GM12878 (cell line): ENCODE measurements at regions not wholly inside any gene's neighbourhood (a gene's known extent, or its start where the extent isn't known, plus 50 kb on each side); places are given as distances from the start of the nearest gene placed in this dataset.

Source experiments
- ATAC-seq: fragments of 200-7000 bp; cut with Tn5 transposase; 3 replicates; pipeline ENCODE4 v1.9.1; 2020; ENCODE audit warnings: mild to moderate bottlenecking, moderate library complexity
- BruUV-seq: library from RNA; stranded (reverse); fragments of 400-500 nt; replicated peaks from 2 replicates; lab custom pipeline; 2021; lab: Mats Ljungman, UMichigan
- CTCF ChIA-PET: fragments of 300-600 bp; sonication (Branson Sonifier 250); formaldehyde crosslinking; extraction: SDS; loops from one replicate; lab custom pipeline; 2021; ENCODE audit warnings: inconsistent platforms; lab: Yijun Ruan, JAX
- POLR2A ChIA-PET: fragments of 350-600 bp; formaldehyde crosslinking; extraction: SDS; loops from one replicate; lab custom pipeline; 2021; ENCODE audit warnings: inconsistent platforms; lab: Charles Lee
- RAD21 ChIA-PET: fragments of 300-600 bp; sonication (Branson Sonifier 250); formaldehyde crosslinking; loops from one replicate; lab custom pipeline; 2023; ENCODE audit warnings: antibody characterized with exemption; ENCODE audit not compliant: unreplicated experiment; lab: Charles Lee
- SMC1A ChIA-PET: fragments of 300-600 bp; sonication (Branson Sonifier 250); formaldehyde crosslinking; loops from one replicate; lab custom pipeline; 2023; ENCODE audit not compliant: unreplicated experiment, uncharacterized antibody; lab: Charles Lee
- DNase-seq: peaks from one replicate; pipeline ENCODE4 v3.0.0-alpha.2; 2011; ENCODE audit warnings: low read depth, low spot score
- FAIRE-seq: peaks from 3 replicates; lab custom pipeline; 2011; peaks lifted over from hg19 to GRCh38; lab: Jason Lieb, UNC
- H2AFZ ChIP-seq: 2 replicates; pipeline ENCODE4 v1.6.0; 2011; ENCODE audit warnings: low read depth, low read length, control low read depth; ENCODE audit not compliant: control insufficient read depth
- H3K27ac ChIP-seq: 2 replicates; pipeline ENCODE4 v1.5.1; 2011; ENCODE audit warnings: control low read depth; ENCODE audit not compliant: control insufficient read depth, insufficient read depth
- H3K27me3 ChIP-seq, 2 experiments: replicated peaks in 1 of 2; 2 replicates each; pipeline versions ENCODE4 v1.6.0 to v1.6.1; 2011; ENCODE audit warnings: low read length in 1 of 2; ENCODE audit not compliant: control insufficient read depth in 2 of 2, insufficient read depth in 2 of 2
- H3K36me3 ChIP-seq, 2 experiments: 2 replicates each; pipeline ENCODE4 v1.5.1; 2011; ENCODE audit warnings: low read length in 1 of 2; ENCODE audit not compliant: control insufficient read depth in 2 of 2, insufficient read depth in 2 of 2
- H3K4me1 ChIP-seq: 2 replicates; pipeline ENCODE4 v1.6.1; 2011; ENCODE audit warnings: mild to moderate bottlenecking, low read length, moderate library complexity, mixed read lengths; ENCODE audit not compliant: control insufficient read depth, insufficient read depth
- H3K4me2 ChIP-seq: 2 replicates; pipeline ENCODE4 v1.6.0; 2011; ENCODE audit warnings: control low read depth; ENCODE audit not compliant: control insufficient read depth, insufficient read depth
- H3K4me3 ChIP-seq: fragments of 200-600 bp; sonication (generic); 2 replicates; pipeline ENCODE4 v1.5.1; 2016
- H3K79me2 ChIP-seq: 2 replicates; pipeline ENCODE4 v1.6.0; 2011; ENCODE audit warnings: low read length; ENCODE audit not compliant: control insufficient read depth, insufficient read depth
- H3K9ac ChIP-seq: 2 replicates; pipeline ENCODE4 v1.8.0; 2011; ENCODE audit warnings: low read length, control low read depth, mixed read lengths; ENCODE audit not compliant: control insufficient read depth, insufficient read depth
- H3K9me3 ChIP-seq: replicated peaks from 3 replicates; pipeline ENCODE4 v1.5.1; 2011; ENCODE audit warnings: mild to moderate bottlenecking, low read length; ENCODE audit not compliant: control insufficient read depth, insufficient read depth
- H4K20me1 ChIP-seq: 2 replicates; pipeline ENCODE4 v1.6.0; 2011; ENCODE audit not compliant: control insufficient read depth, insufficient read depth
- BCL3 ChIP-seq: IDR thresholded peaks from 2 replicates; pipeline ENCODE4 v1.6.1; 2011; ENCODE audit warnings: borderline replicate concordance, low read depth, mild to moderate bottlenecking, moderate library complexity, low read length; ENCODE audit not compliant: insufficient read depth, poor library complexity, severe bottlenecking
- CUX1 ChIP-seq: IDR thresholded peaks from 2 replicates; pipeline ENCODE4 v1.6.1; 2012; ENCODE audit warnings: improper control_type of control experiment, low read depth, low read length; ENCODE audit not compliant: insufficient replicate concordance
- E2F8 ChIP-seq: fragments of 450-650 bp; IDR thresholded peaks from 2 replicates; pipeline ENCODE4 v1.6.1; 2018; ENCODE audit warnings: mild to moderate bottlenecking, low read depth, moderate library complexity; ENCODE audit not compliant: partially characterized antibody
- GABPA ChIP-seq: IDR thresholded peaks from 2 replicates; pipeline ENCODE4 v1.6.1; 2014; ENCODE audit warnings: antibody characterized with exemption, low read depth, mild to moderate bottlenecking, inconsistent platforms
- NR2C1 ChIP-seq: fragments of 450-650 bp; IDR thresholded peaks from 2 replicates; pipeline ENCODE4 v1.6.1; 2017; ENCODE audit warnings: antibody characterized with exemption, mild to moderate bottlenecking, moderate library complexity
- TCF3 ChIP-seq: IDR thresholded peaks from 2 replicates; pipeline ENCODE4 v1.6.1; 2012; ENCODE audit warnings: low read depth, mild to moderate bottlenecking, low read length, borderline replicate concordance; ENCODE audit not compliant: insufficient read depth
- USF2 ChIP-seq: IDR thresholded peaks from 2 replicates; pipeline ENCODE4 v1.6.1; 2011; ENCODE audit warnings: low read depth, low read length, improper control_type of control experiment, borderline replicate concordance
- ZNF592 ChIP-seq: fragments of 450-650 bp; IDR thresholded peaks from 2 replicates; pipeline ENCODE4 v1.6.1; 2017; ENCODE audit warnings: mild to moderate bottlenecking, moderate library complexity
- WGBS: methylation state at CpG from one replicate; pipeline ENCODE4 v1.1.6; 2016; ENCODE audit warnings: low lambda C conversion rate; ENCODE audit not compliant: insufficient replicate concordance, insufficient coverage; ENCODE audit errors: missing lambda C conversion rate; 5-methylcytosine and 5-hydroxymethylcytosine counted together
- in situ Hi-C: fragments of 300-500 bp; cut with MboI; formaldehyde crosslinking; loops from 9 replicates; pipeline ENCODE4 v1.14.3; 2018; ENCODE audit warnings: mixed read lengths
- intact Hi-C: fragments of 100-400 bp; cut with micrococcal nuclease; formaldehyde crosslinking; loops from one replicate; pipeline ENCODE4 v1.14.2; 2022; ENCODE audit not compliant: unreplicated experiment

- POLR2A ChIA-PET, result no interaction called here
- TF ChIP-seq ZNF592 (no peak), E2F8 (no peak), CUX1 (no peak), NR2C1 (no peak), BCL3 (no peak), USF2 (no peak), GABPA (no peak), TCF3 (no peak)
Observed at GRCh38 chr6:165984729-165985275, 182.8 kb downstream of the TBXT start.

More at GRCh38 chr6:165984729-165985275, 182.8 kb downstream of the TBXT start:
- no peak overlapping the region for H3K9ac ChIP-seq
- H3K4me1 ChIP-seq, result no peaks in the 10 kb centered on the region
- SMC1A ChIA-PET, result no interaction called here
- H4K20me1 ChIP-seq, result no peaks in the 10 kb centered on the region
- CTCF ChIA-PET, result no interaction called here
- DNase-seq (no peak), ATAC-seq (no peak), FAIRE-seq (no peak)
- no peak overlapping the region for H3K27ac ChIP-seq
- no peaks in the 10 kb centered on the region for H3K36me3 ChIP-seq
- in situ Hi-C loops (no loop called here), intact Hi-C loops (no loop called here)
- no peaks in the 10 kb centered on the region for H3K9me3 ChIP-seq
- H2AFZ ChIP-seq, result no peak overlapping the region
- BruUV-seq, result no TSS peak
- RAD21 ChIA-PET, result no interaction called here
- H3K79me2 ChIP-seq, result no peaks in the 10 kb centered on the region
- 29% methylated on average over 11 of the region's 11 CpGs for WGBS
- no peak overlapping the region for H3K4me2 ChIP-seq
- H3K4me3 ChIP-seq, result no peak overlapping the region
- H3K27me3 ChIP-seq, result peaks cover 8 to 9% of the 10 kb centered on the region in 2 experiments; a peak in 3 of 4 replicates
